ENCODE measurements at regions not wholly inside any gene's neighbourhood (a gene's known extent, or its start where the extent isn't known, plus 50 kb on each side); places are given as distances from the start of the nearest gene placed in this dataset.

GRCh38 chr18:43904209-43904837 is 627.0 kb upstream of the SYT4 start:
- no peaks in the 10 kb centered on the region for H3K9me1 ChIP-seq (ENCODE audit: control insufficient read depth, extremely low read depth, insufficient read depth, low read length)
- no peak overlapping the region for H3K27ac ChIP-seq (ENCODE audit: control insufficient read depth, insufficient read depth, low read length)
- H2AFZ ChIP-seq (ENCODE audit: control insufficient read depth, low read length) = no peak overlapping the region
- no peak overlapping the region for H3K4me3 ChIP-seq (ENCODE audit: control insufficient read depth in 2 of 3, extremely low read depth in 1 of 3, insufficient read depth in 2 of 3, low read depth in 1 of 3, low read length in 3 of 3)
- H3K9me3 ChIP-seq (ENCODE audit: control insufficient read depth, low read depth, low read length) = no peaks in the 10 kb centered on the region
- H3K4me1 ChIP-seq (ENCODE audit: control insufficient read depth, extremely low read depth, insufficient read depth, low read length) = no peaks in the 10 kb centered on the region
- no peaks in the 10 kb centered on the region for H3K27me3 ChIP-seq (ENCODE audit: control insufficient read depth, extremely low read depth, insufficient read depth, low read length)
- no peak overlapping the region for H3K4me2 ChIP-seq (ENCODE audit: control insufficient read depth, extremely low read depth, insufficient read depth, low read depth, low read length)
- no peaks in the 10 kb centered on the region for H4K20me1 ChIP-seq (ENCODE audit: control insufficient read depth, extremely low read depth, insufficient read depth, low read length)
- no peaks in the 10 kb centered on the region for H3K79me2 ChIP-seq (ENCODE audit: control insufficient read depth, insufficient read depth, low read length)
- dilution Hi-C loops (cut with MboI; ENCODE audit: extremely low pct_ligation_motif_present, low sequenced_read_pairs) = no loop called here
- H3K9ac ChIP-seq (ENCODE audit: control insufficient read depth, extremely low read depth, insufficient read depth, low read length) = no peak overlapping the region
- H3K36me3 ChIP-seq (ENCODE audit: control insufficient read depth in 2 of 2, extremely low read depth in 1 of 2, insufficient read depth in 2 of 2, low read length in 2 of 2) = no peaks in the 10 kb centered on the region
- FAIRE-seq (no peak), DNase-seq (ENCODE audit: low read depth, low spot score) (no peak)
- TF ChIP-seq CTCF (optimal IDR thresholded peaks at IDR 0.05 in 1 of 3, IDR thresholded peaks at IDR 0.05 in 1 of 3, conservative IDR thresholded peaks at IDR 0.05 in 1 of 3; ENCODE audit: extremely low read depth in 1 of 3, insufficient read depth in 2 of 3, low read length in 3 of 3) = no peak
- TF ChIP-seq EZH2 (IDR thresholded peaks at IDR 0.05; ENCODE audit: low read length) = no peak

GRCh38 chr18:43914018-43914417 is 636.7 kb upstream of the SYT4 start:
- H3K36me3 ChIP-seq (ENCODE audit: control insufficient read depth in 2 of 2, extremely low read depth in 1 of 2, insufficient read depth in 2 of 2, low read length in 2 of 2) = no peaks in the 10 kb centered on the region
- no peaks in the 10 kb centered on the region for H3K9me1 ChIP-seq (ENCODE audit: control insufficient read depth, extremely low read depth, insufficient read depth, low read length)
- H3K9me3 ChIP-seq (ENCODE audit: control insufficient read depth, low read depth, low read length) = no peaks in the 10 kb centered on the region
- no peak for TF ChIP-seq CTCF (optimal IDR thresholded peaks at IDR 0.05 in 1 of 3, IDR thresholded peaks at IDR 0.05 in 1 of 3, conservative IDR thresholded peaks at IDR 0.05 in 1 of 3; ENCODE audit: extremely low read depth in 1 of 3, insufficient read depth in 2 of 3, low read length in 3 of 3)
- no peak for TF ChIP-seq EZH2 (IDR thresholded peaks at IDR 0.05; ENCODE audit: low read length)
- H3K79me2 ChIP-seq (ENCODE audit: control insufficient read depth, insufficient read depth, low read length) = no peaks in the 10 kb centered on the region
- dilution Hi-C loops (cut with MboI; ENCODE audit: extremely low pct_ligation_motif_present, low sequenced_read_pairs) = no loop called here
- H3K9ac ChIP-seq (ENCODE audit: control insufficient read depth, extremely low read depth, insufficient read depth, low read length) = no peak overlapping the region
- no peak for DNase-seq (ENCODE audit: low read depth, low spot score)
- FAIRE-seq = no peak
- no peak overlapping the region for H3K27ac ChIP-seq (ENCODE audit: control insufficient read depth, insufficient read depth, low read length)
- H4K20me1 ChIP-seq (ENCODE audit: control insufficient read depth, extremely low read depth, insufficient read depth, low read length) = no peaks in the 10 kb centered on the region
- H3K4me3 ChIP-seq (ENCODE audit: control insufficient read depth in 2 of 3, extremely low read depth in 1 of 3, insufficient read depth in 2 of 3, low read depth in 1 of 3, low read length in 3 of 3) = no peak overlapping the region
- no peaks in the 10 kb centered on the region for H3K27me3 ChIP-seq (ENCODE audit: control insufficient read depth, extremely low read depth, insufficient read depth, low read length)
- no peaks in the 10 kb centered on the region for H3K4me1 ChIP-seq (ENCODE audit: control insufficient read depth, extremely low read depth, insufficient read depth, low read length)
- no peak overlapping the region for H2AFZ ChIP-seq (ENCODE audit: control insufficient read depth, low read length)
- H3K4me2 ChIP-seq (ENCODE audit: control insufficient read depth, extremely low read depth, insufficient read depth, low read depth, low read length) = no peak overlapping the region

Measured in keratinocyte (primary cell).